Muscle layer of duodenum (tissue), 2 donors: ENCODE measurements at regions not wholly inside any gene's neighbourhood (a gene's known extent, or its start where the extent isn't known, plus 50 kb on each side); places are given as distances from the start of the nearest gene placed in this dataset.

ENCODE experiments used
- H3K27ac ChIP-seq: one replicate; pipeline ENCODE4 v1.7.0; 2013; ENCODE audit warnings: mild to moderate bottlenecking, low read length
- H3K27me3 ChIP-seq: one replicate; pipeline ENCODE4 v1.7.0; 2013; ENCODE audit warnings: low read depth, mild to moderate bottlenecking, control low read depth, low read length
- H3K36me3 ChIP-seq, 2 donors: one replicate each; pipeline ENCODE4 v1.7.0; 2013; ENCODE audit warnings: low read length in 2 of 2, control low read depth in 1 of 2, mild to moderate bottlenecking in 1 of 2; ENCODE audit not compliant: insufficient read depth in 2 of 2, control insufficient read depth in 1 of 2
- H3K4me1 ChIP-seq, 2 donors: one replicate each; pipeline ENCODE4 v1.7.0; 2013; ENCODE audit warnings: low read length in 2 of 2, mild to moderate bottlenecking in 2 of 2, control low read depth in 1 of 2, moderate library complexity in 1 of 2; ENCODE audit not compliant: insufficient read depth in 2 of 2, control insufficient read depth in 1 of 2
- H3K4me3 ChIP-seq, 2 donors: one replicate each; pipeline ENCODE4 v1.7.0; 2013; ENCODE audit warnings: low read length in 2 of 2, low read depth in 1 of 2, mild to moderate bottlenecking in 1 of 2
- H3K9me3 ChIP-seq, 2 donors: one replicate each; pipeline ENCODE4 v1.7.0; 2013; ENCODE audit warnings: low read length in 2 of 2, control low read depth in 1 of 2, mild to moderate bottlenecking in 1 of 2; ENCODE audit not compliant: control insufficient read depth in 1 of 2
- donor health status: healthy.

DNA sequence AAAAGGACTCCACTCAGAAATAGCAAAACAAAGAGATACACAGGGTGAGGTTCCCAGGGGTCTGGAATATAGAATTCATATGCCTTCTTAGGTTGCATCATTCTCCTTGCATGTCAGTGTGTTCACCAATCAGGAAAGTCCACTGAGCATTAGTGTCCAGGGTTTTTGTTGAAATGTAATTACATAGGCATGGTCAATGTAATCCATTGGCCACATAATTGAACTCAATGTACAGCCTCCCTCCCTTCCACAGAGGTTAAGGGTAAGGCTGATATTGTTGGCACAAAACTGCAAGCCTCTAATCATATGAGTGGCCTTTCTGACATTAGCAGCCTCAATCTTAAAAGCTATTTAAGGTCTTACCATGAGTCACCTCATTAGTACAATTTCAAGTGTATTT lies 736.1 kb upstream of the VSTM2A start:
- H3K4me1 ChIP-seq, result no peaks in the 10 kb centered on the region

DNA sequence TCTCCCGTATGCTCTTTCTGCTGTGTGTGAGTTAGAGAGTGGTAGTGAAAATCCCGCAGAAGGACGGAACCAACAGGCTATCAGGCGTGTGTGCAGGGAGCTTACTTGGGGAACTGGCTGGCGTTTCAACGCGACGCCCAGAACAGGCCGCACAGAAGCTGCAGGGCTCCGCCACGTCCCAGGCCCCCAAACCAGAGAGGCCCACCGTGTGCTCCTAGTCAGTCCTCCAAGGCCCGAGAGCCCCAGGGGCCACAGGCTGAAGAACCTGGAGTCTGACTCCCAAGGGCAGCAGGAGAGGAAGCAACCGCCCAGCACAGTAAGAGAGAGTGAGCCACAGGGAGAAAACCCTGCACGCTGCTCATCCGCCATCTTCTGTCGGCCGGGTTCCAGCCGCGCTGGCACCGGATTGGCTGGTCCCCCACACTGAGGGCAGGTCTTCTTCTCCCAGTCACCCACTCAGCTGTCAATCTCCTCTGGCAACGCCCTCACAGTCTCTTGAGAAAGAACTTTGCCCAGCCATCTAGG lies 730.6 kb upstream of the VSTM2A start:
- no peaks in the 10 kb centered on the region for H3K9me3 ChIP-seq
- H3K36me3 ChIP-seq, result no peaks in the 10 kb centered on the region
- H3K27ac ChIP-seq, result no peak overlapping the region
- H3K4me3 ChIP-seq, result no peak overlapping the region
- no peaks in the 10 kb centered on the region for H3K4me1 ChIP-seq
- H3K27me3 ChIP-seq, result no peaks in the 10 kb centered on the region

More for the DNA sequence above, 736.1 kb upstream of the VSTM2A start:
- Histone ChIP-seq H3K9me3 (no peaks in the 10 kb centered on the region), H3K4me3 (no peak overlapping the region), H3K27me3 (no peaks in the 10 kb centered on the region), H3K36me3 (no peaks in the 10 kb centered on the region), H3K27ac (no peak overlapping the region)

DNA sequence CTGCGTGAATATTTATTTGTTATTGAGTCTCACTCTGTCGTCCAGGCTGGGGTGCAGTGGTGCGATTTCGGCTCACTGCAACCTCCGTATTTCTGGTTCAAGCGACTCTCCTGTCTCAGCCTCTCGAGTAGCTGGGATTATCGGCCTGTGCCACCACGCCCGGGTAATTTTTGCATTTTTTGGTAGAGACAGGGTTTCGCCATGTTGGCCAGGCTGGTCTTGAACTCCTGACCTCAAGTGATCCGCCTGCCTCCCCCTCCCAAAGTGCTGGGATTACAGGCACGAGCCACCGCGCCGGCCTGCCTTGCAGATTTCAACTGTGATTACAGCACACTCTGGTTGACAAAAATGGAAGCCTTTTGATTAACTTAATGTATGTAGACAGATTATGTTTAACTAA lies 730.0 kb upstream of the VSTM2A start:
- no peaks in the 10 kb centered on the region for H3K4me1 ChIP-seq
- no peaks in the 10 kb centered on the region for H3K36me3 ChIP-seq
- H3K27ac ChIP-seq, result no peak overlapping the region
- H3K9me3 ChIP-seq, result no peaks in the 10 kb centered on the region
- H3K27me3 ChIP-seq, result no peaks in the 10 kb centered on the region
- H3K4me3 ChIP-seq, result no peak overlapping the region

DNA sequence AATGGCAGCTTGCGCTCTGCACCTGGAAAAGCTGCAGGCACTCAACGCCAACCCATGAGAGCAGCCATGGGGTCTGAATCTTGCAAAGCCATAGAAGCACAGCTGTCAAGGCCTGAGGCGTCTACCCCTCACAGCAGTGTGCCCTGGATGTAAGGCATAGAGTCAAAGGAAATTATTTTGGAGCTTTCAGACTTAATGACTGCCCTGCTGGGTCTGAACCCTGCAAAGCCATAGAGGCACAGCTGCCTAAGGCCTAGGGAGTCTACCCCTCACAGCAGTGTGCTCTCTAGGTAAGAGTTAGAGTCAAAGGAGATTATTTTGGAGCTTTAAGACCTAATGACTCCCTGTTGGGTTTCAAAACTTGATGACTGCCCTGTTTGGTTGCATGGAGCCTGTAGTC lies 706.9 kb upstream of the VSTM2A start:
- Histone ChIP-seq H3K27me3 (no peaks in the 10 kb centered on the region), H3K36me3 (no peaks in the 10 kb centered on the region), H3K4me1 (no peaks in the 10 kb centered on the region), H3K4me3 (peak overlapping the region in 1 of 2 donors; percentile 0), H3K9me3 (peaks cover 3 to 5% of the 10 kb centered on the region in 2 donors), H3K27ac (no peak overlapping the region)

DNA sequence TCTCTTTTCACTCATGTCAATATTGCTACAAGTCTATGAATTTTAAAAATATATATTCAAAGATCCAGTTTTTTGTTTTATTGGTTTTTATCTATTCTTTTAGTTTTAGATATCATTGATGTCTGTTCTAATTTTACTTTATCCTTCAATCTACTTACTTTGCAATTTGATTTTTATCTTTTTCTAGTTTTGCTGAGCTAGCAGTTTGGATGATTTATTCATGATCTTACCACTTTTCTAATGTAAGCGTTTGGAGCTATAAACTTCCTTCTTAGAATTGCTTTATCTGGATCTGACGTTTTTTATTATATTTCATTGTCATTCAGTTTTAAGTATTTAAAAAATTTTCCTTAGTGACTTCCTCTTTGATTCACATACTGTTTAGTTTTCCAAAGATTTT lies 664.5 kb upstream of the VSTM2A start:
- Histone ChIP-seq H3K36me3 (no peaks in the 10 kb centered on the region), H3K27me3 (no peaks in the 10 kb centered on the region), H3K9me3 (peaks cover 0 to 3% of the 10 kb centered on the region in 2 donors), H3K4me3 (no peak overlapping the region), H3K4me1 (no peaks in the 10 kb centered on the region), H3K27ac (no peak overlapping the region)

DNA sequence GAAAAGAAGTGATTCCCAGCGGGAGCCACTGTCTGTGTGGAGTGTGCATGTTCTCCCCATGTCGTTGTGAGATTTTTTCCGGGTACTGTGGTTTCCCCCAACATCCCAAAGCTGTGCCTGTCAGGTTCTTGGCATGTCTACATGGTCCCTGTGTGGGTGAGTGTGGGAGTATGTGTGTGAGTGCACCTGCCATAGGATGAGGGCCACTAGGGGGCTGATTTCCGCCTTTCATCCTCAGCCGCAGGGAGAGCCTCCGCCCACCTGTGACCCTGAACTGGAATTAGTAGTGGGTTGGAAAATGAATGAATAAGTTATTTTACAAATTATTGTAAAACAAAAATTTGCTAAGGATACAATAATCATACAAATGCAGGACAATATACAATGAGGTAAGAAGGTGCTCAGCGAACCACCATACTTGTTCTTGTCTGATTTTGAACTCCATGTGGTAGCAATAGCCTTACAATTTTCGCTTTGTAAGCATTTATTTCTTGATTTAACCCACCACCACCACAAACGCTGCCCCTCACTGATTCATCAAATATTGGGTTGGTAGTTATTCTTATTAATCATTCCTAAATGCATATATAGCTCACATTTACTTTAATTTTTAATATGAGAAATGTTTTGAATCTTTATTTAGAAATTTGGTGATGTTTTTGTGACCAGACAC lies 641.2 kb upstream of the VSTM2A start:
- H3K9me3 ChIP-seq, result no peaks in the 10 kb centered on the region
- H3K27me3 ChIP-seq, result no peaks in the 10 kb centered on the region
- H3K4me1 ChIP-seq, result no peaks in the 10 kb centered on the region
- H3K4me3 ChIP-seq, result no peak overlapping the region
- H3K36me3 ChIP-seq, result no peaks in the 10 kb centered on the region
- no peak overlapping the region for H3K27ac ChIP-seq

DNA sequence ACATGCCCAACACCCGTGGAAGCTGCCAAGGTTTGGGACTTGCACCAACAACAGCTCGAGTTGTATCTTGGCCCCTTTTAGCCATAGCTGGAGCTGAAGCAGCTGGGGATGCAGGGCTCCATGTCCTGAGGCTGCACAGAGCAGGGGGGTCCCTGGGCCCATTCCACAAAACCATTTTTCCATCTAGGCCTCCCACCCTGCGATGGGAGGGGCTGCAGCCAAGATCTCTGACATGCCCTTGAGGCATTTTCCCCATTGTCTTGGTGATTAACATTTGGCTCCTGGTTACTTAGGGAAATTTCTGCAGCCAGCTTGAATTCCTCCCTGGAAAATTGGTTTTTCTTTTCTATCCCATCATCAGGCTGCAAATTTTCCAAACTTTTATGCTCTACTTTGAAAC lies 637.8 kb upstream of the VSTM2A start:
- Histone ChIP-seq H3K27me3 (no peaks in the 10 kb centered on the region), H3K4me1 (no peaks in the 10 kb centered on the region), H3K36me3 (no peaks in the 10 kb centered on the region), H3K9me3 (no peaks in the 10 kb centered on the region), H3K27ac (no peak overlapping the region), H3K4me3 (no peak overlapping the region)

DNA sequence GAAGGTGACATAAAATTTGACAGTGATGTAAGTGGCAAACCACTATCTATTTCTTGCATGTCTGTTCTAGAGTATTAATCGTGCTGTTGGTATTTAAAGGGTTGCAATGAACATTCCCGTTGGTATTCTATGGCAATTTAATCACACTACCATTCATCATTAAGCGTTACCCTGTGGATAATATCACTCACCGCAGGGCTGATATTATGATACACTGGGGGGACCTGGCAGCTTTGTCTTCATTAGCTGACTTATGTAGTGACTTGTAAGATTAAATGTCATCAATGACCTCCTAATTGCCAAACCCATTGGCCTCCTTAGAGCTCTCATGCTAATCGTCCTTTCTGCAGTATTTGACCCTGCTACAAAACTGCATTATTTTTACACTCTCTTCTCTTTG lies 624.5 kb upstream of the VSTM2A start:
- no peaks in the 10 kb centered on the region for H3K9me3 ChIP-seq

DNA sequence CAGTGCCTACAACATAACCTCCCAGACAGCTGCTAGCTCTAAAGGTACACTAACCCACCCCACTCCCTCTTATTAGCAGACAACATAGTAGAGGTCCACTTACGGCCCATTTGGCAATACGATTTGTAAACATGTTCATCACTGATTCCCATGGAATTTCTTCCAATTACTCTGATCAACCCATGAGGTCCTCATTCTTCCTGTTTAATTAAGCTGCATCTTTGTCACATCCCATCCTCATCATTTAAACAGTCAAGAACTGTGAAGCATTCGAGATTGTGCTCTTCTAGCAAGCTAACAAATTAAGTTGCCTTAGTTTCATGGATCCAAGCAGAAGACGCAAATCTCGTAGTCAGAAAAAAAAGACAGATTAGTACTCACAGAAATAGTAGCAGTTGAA lies 622.2 kb upstream of the VSTM2A start:
- Histone ChIP-seq H3K36me3 (no peaks in the 10 kb centered on the region), H3K9me3 (no peaks in the 10 kb centered on the region), H3K4me1 (no peaks in the 10 kb centered on the region), H3K27me3 (no peaks in the 10 kb centered on the region), H3K4me3 (no peak overlapping the region), H3K27ac (no peak overlapping the region)

More for the DNA sequence above, 624.5 kb upstream of the VSTM2A start:
- no peaks in the 10 kb centered on the region for H3K36me3 ChIP-seq
- no peaks in the 10 kb centered on the region for H3K4me1 ChIP-seq
- H3K27ac ChIP-seq, result no peak overlapping the region
- no peaks in the 10 kb centered on the region for H3K27me3 ChIP-seq
- H3K4me3 ChIP-seq, result no peak overlapping the region

DNA sequence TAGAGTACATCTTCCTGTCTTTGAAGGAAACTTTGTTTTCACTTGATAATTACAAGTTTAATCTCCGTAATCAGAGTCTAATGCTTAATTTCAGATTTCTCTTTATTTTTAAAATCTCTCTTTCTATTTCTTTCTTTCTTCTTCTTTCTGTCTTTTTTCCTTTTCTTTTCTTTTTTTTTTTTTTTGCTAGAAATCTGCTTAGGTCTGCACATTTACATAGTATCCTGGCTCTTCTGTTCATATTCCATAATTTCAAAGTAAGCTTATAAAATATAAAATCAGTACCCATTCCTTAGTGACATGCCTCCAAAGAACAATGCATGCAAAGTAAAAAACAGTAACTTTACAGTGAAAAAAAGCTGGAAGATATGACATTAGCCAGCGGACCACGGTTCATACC lies 601.7 kb upstream of the VSTM2A start:
- H3K27ac ChIP-seq, result no peak overlapping the region
- H3K9me3 ChIP-seq, result no peaks in the 10 kb centered on the region
- H3K27me3 ChIP-seq, result no peaks in the 10 kb centered on the region
- no peaks in the 10 kb centered on the region for H3K36me3 ChIP-seq
- no peaks in the 10 kb centered on the region for H3K4me1 ChIP-seq
- H3K4me3 ChIP-seq, result no peak overlapping the region

DNA sequence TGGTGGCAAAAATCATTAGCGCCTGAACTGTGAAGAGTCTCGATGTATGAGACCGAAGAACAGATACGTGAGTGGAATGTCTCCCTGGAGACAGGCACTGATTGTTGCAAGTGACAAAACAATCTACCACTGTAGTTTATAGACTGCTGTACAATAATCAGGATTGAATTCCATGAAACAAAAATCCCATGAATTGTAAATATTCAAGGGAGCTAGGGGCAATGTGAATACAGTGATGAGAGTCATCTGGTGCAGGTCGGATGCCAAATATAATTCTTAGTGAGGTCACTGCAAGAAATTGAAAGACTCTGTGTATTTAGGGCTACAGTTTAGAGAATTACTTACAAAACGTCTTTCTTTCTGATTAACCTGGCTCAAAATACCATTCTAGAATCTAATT lies 594.4 kb upstream of the VSTM2A start:
- Histone ChIP-seq H3K27ac (no peak overlapping the region), H3K4me3 (no peak overlapping the region), H3K36me3 (no peaks in the 10 kb centered on the region), H3K27me3 (no peaks in the 10 kb centered on the region), H3K9me3 (no peaks in the 10 kb centered on the region), H3K4me1 (no peaks in the 10 kb centered on the region)

DNA sequence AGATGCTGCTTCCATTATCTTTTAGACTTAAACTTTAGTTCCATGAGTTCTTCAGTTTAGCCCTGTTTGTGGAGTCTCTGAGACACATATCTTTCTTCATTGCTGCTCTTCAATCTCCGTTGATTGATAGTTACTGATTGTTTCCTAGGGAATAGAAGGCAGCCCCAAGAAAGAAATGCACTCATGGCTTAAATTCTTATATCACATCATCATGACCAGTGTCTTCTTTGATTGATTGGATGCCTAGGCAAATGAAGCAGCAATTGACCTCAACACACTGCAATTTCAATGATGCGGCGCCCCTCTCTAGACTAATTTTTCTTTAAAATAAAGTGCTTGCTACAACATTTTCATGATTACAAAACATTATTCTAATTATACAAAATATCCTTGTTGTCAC lies 576.5 kb upstream of the VSTM2A start:
- Histone ChIP-seq H3K27me3 (no peaks in the 10 kb centered on the region), H3K4me3 (no peak overlapping the region), H3K27ac (no peak overlapping the region), H3K4me1 (no peaks in the 10 kb centered on the region), H3K9me3 (peaks cover 0 to 6% of the 10 kb centered on the region in 2 donors), H3K36me3 (no peaks in the 10 kb centered on the region)
